ENCODE measurements at regions not wholly inside any gene's neighbourhood (a gene's known extent, or its start where the extent isn't known, plus 50 kb on each side); places are given as distances from the start of the nearest gene placed in this dataset.
"Not testable (repeated sequence)": the region's sequence is repeated elsewhere in the genome, so short reads cannot be mapped to it uniquely, and the experiment has no call there.

DNA sequence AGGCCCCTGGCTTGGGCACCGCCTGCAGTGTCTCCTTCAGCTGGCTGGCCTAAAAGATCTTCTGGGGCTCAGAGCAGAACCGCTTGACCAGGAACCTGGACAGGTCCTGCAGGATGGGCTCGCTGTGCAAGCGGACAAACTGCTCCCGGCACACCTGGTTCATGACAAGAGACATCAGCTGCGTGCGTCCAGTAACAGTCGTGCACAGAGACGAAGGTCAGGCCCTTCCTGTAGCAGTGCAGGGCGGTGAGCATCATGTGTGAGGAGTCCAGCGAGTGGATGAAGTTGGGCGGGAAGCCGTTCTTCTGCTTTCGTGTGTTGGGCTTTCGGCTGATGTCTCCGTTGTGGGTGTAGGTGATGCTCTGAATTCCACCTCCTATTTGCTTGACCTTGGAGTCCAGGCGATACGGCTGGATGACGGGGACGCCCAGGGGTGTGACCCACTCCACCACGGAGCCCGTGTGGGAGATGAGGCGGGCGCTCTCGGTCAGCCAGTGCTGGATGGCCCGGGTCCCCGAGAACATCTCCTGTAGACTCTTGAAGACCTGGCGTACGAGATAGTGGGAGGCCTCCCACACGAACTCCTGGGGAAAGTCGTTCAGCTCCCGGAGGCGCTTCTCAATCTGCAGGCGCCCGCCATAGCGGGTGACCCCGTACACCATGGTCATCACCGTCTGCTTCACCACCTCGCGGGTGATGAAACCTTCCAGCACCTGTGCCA lies 72.1 kb upstream of the MED13 start:
- not testable (repeated sequence) for H3K27ac ChIP-seq (ENCODE audit: low read depth in 1 of 2, low read length in 2 of 2); H3K27me3 ChIP-seq (ENCODE audit: control insufficient read depth in 4 of 4, insufficient read depth in 4 of 4, low read length in 3 of 4); H3K9me3 ChIP-seq (ENCODE audit: control insufficient read depth in 4 of 4, low read length in 3 of 4); H3K36me3 ChIP-seq (ENCODE audit: control insufficient read depth in 4 of 4, insufficient read depth in 3 of 4, low read depth in 1 of 4, low read length in 3 of 4); H3K4me1 ChIP-seq (ENCODE audit: control insufficient read depth in 4 of 4, insufficient read depth in 4 of 4, low read length in 3 of 4); H3K9ac ChIP-seq (ENCODE audit: low read depth in 1 of 2, low read length in 2 of 2); DNase-seq (ENCODE audit: low spot score); H3K4me3 ChIP-seq (ENCODE audit: low read depth in 1 of 3, low read length in 3 of 3)
- 90% methylated on average over 40 of the region's 40 CpGs for WGBS

DNA sequence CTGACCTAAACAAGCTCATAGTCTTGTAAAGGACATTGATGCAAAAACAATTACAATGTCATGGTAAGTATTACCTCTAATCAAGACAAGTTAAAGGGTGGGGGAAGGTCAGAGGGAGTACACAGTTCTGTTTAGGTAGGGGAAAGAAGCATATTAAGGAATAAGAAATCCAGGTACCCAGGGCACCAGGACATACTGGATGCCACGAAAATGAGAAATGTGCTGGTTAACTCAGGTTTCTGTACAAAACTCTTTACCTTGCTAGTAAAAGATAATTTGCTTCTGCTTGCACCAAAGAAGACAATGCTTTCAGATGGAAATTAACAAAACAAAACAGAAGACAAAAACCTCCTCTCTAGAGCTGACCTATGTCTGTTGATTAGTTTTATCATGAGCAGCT lies 70.7 kb upstream of the MED13 start:
- Histone ChIP-seq H3K27me3 (ENCODE audit: control insufficient read depth in 4 of 4, insufficient read depth in 4 of 4, low read length in 3 of 4) (peaks cover 0 to 5% (median 0%) of the 10 kb centered on the region in 4 donors), H3K27ac (ENCODE audit: low read depth in 1 of 2, low read length in 2 of 2) (no peak overlapping the region), H3K9me3 (ENCODE audit: control insufficient read depth in 4 of 4, low read length in 3 of 4) (no peaks in the 10 kb centered on the region), H3K4me1 (ENCODE audit: control insufficient read depth in 4 of 4, insufficient read depth in 4 of 4, low read length in 3 of 4) (peaks cover 0 to 6% (median 4%) of the 10 kb centered on the region in 4 donors), H3K9ac (ENCODE audit: low read depth in 1 of 2, low read length in 2 of 2) (no peak overlapping the region), H3K36me3 (ENCODE audit: control insufficient read depth in 4 of 4, insufficient read depth in 3 of 4, low read depth in 1 of 4, low read length in 3 of 4) (no peaks in the 10 kb centered on the region), H3K4me3 (ENCODE audit: low read depth in 1 of 3, low read length in 3 of 3) (no peak overlapping the region)
- WGBS = 90% methylated on average over 1 of the region's 1 CpG
- TF ChIP-seq SP1 (IDR thresholded peaks at IDR 0.05) = no peak
- TF ChIP-seq, protein P1, sequence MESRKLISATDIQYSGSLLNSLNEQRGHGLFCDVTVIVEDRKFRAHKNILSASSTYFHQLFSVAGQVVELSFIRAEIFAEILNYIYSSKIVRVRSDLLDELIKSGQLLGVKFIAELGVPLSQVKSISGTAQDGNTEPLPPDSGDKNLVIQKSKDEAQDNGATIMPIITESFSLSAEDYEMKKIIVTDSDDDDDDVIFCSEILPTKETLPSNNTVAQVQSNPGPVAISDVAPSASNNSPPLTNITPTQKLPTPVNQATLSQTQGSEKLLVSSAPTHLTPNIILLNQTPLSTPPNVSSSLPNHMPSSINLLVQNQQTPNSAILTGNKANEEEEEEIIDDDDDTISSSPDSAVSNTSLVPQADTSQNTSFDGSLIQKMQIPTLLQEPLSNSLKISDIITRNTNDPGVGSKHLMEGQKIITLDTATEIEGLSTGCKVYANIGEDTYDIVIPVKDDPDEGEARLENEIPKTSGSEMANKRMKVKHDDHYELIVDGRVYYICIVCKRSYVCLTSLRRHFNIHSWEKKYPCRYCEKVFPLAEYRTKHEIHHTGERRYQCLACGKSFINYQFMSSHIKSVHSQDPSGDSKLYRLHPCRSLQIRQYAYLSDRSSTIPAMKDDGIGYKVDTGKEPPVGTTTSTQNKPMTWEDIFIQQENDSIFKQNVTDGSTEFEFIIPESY (IDR thresholded peaks at IDR 0.05) = no peak
- TF ChIP-seq FOXA1 (IDR thresholded peaks at IDR 0.05) = no peak
- no peak for TF ChIP-seq GABPA (IDR thresholded peaks at IDR 0.05 in 1 of 2, conservative IDR thresholded peaks at IDR 0.05 in 1 of 2)
- TF ChIP-seq RXRA (IDR thresholded peaks at IDR 0.05) = no peak
- no peak for TF ChIP-seq RAD21 (IDR thresholded peaks at IDR 0.05)
- TF ChIP-seq TAF1 (conservative IDR thresholded peaks at IDR 0.05) = no peak
- TF ChIP-seq, protein P2, sequence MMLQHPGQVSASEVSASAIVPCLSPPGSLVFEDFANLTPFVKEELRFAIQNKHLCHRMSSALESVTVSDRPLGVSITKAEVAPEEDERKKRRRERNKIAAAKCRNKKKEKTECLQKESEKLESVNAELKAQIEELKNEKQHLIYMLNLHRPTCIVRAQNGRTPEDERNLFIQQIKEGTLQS (IDR thresholded peaks at IDR 0.05) = no peak
- TF ChIP-seq, protein P3, sequence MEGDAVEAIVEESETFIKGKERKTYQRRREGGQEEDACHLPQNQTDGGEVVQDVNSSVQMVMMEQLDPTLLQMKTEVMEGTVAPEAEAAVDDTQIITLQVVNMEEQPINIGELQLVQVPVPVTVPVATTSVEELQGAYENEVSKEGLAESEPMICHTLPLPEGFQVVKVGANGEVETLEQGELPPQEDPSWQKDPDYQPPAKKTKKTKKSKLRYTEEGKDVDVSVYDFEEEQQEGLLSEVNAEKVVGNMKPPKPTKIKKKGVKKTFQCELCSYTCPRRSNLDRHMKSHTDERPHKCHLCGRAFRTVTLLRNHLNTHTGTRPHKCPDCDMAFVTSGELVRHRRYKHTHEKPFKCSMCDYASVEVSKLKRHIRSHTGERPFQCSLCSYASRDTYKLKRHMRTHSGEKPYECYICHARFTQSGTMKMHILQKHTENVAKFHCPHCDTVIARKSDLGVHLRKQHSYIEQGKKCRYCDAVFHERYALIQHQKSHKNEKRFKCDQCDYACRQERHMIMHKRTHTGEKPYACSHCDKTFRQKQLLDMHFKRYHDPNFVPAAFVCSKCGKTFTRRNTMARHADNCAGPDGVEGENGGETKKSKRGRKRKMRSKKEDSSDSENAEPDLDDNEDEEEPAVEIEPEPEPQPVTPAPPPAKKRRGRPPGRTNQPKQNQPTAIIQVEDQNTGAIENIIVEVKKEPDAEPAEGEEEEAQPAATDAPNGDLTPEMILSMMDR (IDR thresholded peaks at IDR 0.05; ENCODE audit: low read depth, low read length, missing input control) = no peak
- no peak for DNase-seq (ENCODE audit: low spot score)

DNA sequence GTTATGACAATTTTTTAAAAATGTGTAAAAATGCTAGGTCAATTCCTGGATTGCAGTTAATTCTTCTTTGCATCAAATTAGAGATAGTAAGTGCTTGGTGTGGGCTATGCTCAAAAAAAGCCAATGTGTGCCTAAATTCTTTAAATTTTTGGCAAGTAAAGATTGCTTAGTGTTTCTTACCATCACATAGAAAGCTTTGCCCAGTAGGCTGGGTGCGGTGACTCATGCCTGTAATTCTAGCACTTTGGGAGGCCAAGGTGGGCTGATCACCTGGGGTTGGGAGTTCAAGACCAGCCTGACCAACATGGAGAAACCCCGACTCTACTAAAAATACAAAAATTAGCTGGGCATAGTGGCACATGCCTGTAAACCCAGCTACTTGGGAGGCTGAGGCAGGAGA lies 70.0 kb upstream of the MED13 start:
- H3K4me3 ChIP-seq (ENCODE audit: low read depth in 1 of 3, low read length in 3 of 3); H3K9ac ChIP-seq (ENCODE audit: low read depth in 1 of 2, low read length in 2 of 2); H3K27ac ChIP-seq (ENCODE audit: low read depth in 1 of 2, low read length in 2 of 2); H3K4me1 ChIP-seq (ENCODE audit: control insufficient read depth in 4 of 4, insufficient read depth in 4 of 4, low read length in 3 of 4); H3K27me3 ChIP-seq (ENCODE audit: control insufficient read depth in 4 of 4, insufficient read depth in 4 of 4, low read length in 3 of 4); DNase-seq (ENCODE audit: low spot score); H3K36me3 ChIP-seq (ENCODE audit: control insufficient read depth in 4 of 4, insufficient read depth in 3 of 4, low read depth in 1 of 4, low read length in 3 of 4); H3K9me3 ChIP-seq (ENCODE audit: control insufficient read depth in 4 of 4, low read length in 3 of 4): not testable (repeated sequence)
- WGBS = 95% methylated on average over 2 of the region's 2 CpGs
